Left ventricle myocardium inferior (tissue), 1 donor: ENCODE measurements at regions not wholly inside any gene's neighbourhood (a gene's known extent, or its start where the extent isn't known, plus 50 kb on each side); places are given as distances from the start of the nearest gene placed in this dataset.

Experiments used
- DNase-seq: peaks from one replicate; pipeline ENCODE4 v3.0.0-alpha.2; 2020
- H3K27ac ChIP-seq: fragments of 200-600 bp; replicated peaks from 2 replicates; pipeline ENCODE4 v1.8.0; 2021
- H3K27me3 ChIP-seq: fragments of 200-600 bp; 2 replicates; pipeline ENCODE4 v1.8.0; 2021; ENCODE audit warnings: low read depth
- H3K36me3 ChIP-seq: fragments of 200-600 bp; 2 replicates; pipeline ENCODE4 v1.8.0; 2021
- H3K4me1 ChIP-seq: fragments of 200-600 bp; 2 replicates; pipeline ENCODE4 v1.8.0; 2021
- H3K4me3 ChIP-seq: fragments of 200-600 bp; 2 replicates; pipeline ENCODE4 v1.8.0; 2021; ENCODE audit warnings: mild to moderate bottlenecking, moderate library complexity
- H3K9me3 ChIP-seq: fragments of 200-600 bp; replicated peaks from 2 replicates; pipeline ENCODE4 v1.8.0; 2021
- intact Hi-C: fragments of 100-400 bp; cut with micrococcal nuclease; formaldehyde crosslinking; loops from one replicate; pipeline ENCODE4 v1.11.0; 2022
- TF ChIP-seq, protein P1 (sequence below): fragments of 200-600 bp; IDR thresholded peaks from 2 replicates; pipeline ENCODE4 v1.8.0; 2021; ENCODE audit warnings: antibody characterized with exemption, mild to moderate bottlenecking, borderline replicate concordance
- donor health status: DM: no; HTN: yes; CAD: no; lungs with severe emphysema.

DNA sequence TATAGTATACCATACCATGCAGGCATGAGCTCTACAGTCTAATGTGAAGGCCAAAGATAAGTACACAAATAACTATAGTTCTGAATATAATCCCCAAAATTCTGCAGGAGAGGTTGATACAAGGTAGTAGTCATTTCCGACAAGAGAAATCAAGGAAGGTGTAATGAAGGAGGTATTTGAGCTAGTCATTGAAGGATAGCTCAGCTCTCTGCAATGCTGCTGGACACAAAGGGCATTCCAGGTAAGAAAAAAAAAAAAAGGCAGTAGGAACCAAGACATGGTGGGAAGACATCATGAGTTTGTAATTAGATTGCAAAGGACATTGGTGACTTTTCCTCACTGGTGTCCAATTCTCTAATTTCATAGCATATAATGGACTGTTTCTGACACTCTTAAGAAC is 285.3 kb downstream of the AHR start:
- Histone ChIP-seq H3K4me1 (no peaks in the 10 kb centered on the region), H3K36me3 (no peaks in the 10 kb centered on the region), H3K27me3 (no peaks in the 10 kb centered on the region), H3K4me3 (no peak overlapping the region), H3K27ac (no peak overlapping the region), H3K9me3 (peaks cover 2% of the 10 kb centered on the region)
- TF ChIP-seq, protein P1, sequence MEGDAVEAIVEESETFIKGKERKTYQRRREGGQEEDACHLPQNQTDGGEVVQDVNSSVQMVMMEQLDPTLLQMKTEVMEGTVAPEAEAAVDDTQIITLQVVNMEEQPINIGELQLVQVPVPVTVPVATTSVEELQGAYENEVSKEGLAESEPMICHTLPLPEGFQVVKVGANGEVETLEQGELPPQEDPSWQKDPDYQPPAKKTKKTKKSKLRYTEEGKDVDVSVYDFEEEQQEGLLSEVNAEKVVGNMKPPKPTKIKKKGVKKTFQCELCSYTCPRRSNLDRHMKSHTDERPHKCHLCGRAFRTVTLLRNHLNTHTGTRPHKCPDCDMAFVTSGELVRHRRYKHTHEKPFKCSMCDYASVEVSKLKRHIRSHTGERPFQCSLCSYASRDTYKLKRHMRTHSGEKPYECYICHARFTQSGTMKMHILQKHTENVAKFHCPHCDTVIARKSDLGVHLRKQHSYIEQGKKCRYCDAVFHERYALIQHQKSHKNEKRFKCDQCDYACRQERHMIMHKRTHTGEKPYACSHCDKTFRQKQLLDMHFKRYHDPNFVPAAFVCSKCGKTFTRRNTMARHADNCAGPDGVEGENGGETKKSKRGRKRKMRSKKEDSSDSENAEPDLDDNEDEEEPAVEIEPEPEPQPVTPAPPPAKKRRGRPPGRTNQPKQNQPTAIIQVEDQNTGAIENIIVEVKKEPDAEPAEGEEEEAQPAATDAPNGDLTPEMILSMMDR, result no peak
- intact Hi-C loops, result no loop called here
- no peak for DNase-seq

DNA sequence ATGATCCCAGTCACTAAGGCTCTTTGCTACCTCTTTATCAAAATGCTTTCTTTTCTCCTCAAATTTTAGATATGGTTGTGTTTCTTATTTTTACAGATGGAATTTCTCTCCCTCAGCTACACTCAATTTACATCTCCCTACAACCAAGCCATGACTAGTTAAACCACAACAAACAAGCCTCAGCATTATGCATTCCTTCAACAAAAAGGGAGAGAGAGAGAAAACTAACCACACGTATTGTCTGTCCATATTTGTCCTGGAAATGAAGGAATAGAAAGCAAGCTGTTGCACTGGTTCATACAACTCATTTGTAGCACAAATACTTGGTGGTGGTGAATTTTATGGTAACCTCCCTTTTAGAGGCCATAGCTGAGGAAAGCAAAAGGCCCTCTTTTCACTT is 286.4 kb downstream of the AHR start:
- Histone ChIP-seq H3K27ac (no peak overlapping the region), H3K4me3 (no peak overlapping the region), H3K4me1 (no peaks in the 10 kb centered on the region), H3K27me3 (no peaks in the 10 kb centered on the region), H3K36me3 (no peaks in the 10 kb centered on the region), H3K9me3 (no peaks in the 10 kb centered on the region)
- TF ChIP-seq, protein P1, result no peak
- intact Hi-C loops, result no loop called here
- no peak for DNase-seq

DNA sequence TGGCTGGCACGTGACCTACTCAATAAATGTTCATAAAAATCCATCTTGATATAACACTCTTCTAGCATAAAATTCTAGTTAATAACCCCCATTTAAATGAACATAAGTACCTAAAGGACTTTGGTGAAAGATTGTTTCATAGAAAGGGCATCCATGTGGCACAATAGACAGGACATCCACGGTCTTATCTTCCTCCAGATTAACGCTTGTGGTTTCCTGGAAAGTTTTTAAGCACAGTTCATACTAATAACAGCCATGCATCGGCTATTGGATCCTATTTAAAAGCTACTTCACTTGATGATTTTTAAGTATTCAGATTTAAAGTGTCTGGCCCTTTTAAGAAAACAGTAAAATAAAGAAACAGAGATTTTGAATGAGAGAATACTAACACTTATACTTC is 288.3 kb downstream of the AHR start:
- H3K36me3 ChIP-seq, result no peaks in the 10 kb centered on the region
- H3K4me3 ChIP-seq, result no peak overlapping the region
- no peaks in the 10 kb centered on the region for H3K9me3 ChIP-seq
- H3K27ac ChIP-seq, result no peak overlapping the region
- intact Hi-C loops, result no loop called here
- TF ChIP-seq, protein P1, result no peak
- H3K4me1 ChIP-seq, result no peaks in the 10 kb centered on the region
- H3K27me3 ChIP-seq, result no peaks in the 10 kb centered on the region
- DNase-seq, result no peak

DNA sequence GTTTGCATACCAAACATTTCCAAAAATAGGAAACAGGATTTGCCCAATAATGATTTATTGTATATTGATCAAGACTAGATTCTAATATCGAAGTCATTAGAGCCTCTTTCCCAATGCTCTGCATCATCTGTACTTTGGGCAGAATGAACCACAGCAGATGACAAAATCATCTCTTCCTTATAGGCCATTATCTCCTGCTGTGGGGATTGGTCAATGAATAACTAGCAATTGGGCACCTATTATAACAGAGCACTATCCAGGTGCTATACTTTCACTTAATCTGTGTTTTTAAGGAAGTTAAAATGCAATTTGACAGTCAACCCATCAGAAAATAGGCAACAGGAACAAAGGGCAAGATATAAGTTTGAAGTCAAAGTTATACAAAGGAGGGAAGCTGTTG is 290.3 kb downstream of the AHR start:
- H3K36me3 ChIP-seq, result no peaks in the 10 kb centered on the region
- TF ChIP-seq, protein P1, result no peak
- no peaks in the 10 kb centered on the region for H3K4me1 ChIP-seq
- H3K9me3 ChIP-seq, result no peaks in the 10 kb centered on the region
- no peaks in the 10 kb centered on the region for H3K27me3 ChIP-seq
- intact Hi-C loops, result no loop called here
- no peak overlapping the region for H3K27ac ChIP-seq
- H3K4me3 ChIP-seq, result no peak overlapping the region
- no peak for DNase-seq

DNA sequence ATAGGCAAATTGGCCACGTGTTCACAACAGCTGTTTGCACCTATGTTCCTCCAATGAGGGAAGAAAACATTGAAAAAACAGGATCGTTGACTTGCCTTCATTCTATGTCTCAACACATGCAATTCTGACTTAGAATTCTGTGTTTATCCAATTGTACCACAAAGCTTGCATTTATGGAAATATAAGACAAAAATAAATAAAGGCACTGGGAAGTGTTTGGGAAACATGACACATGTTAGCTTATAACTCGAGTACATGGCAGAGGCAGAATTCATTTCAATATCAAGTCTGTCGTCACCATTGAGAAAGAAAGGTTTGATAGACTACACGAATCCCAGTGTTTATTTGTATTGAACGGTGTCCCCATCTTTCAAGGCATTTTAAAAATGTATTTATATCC is 291.2 kb downstream of the AHR start:
- no peaks in the 10 kb centered on the region for H3K27me3 ChIP-seq
- TF ChIP-seq, protein P1, result no peak
- no peaks in the 10 kb centered on the region for H3K9me3 ChIP-seq
- H3K36me3 ChIP-seq, result no peaks in the 10 kb centered on the region
- no peak overlapping the region for H3K27ac ChIP-seq
- no peaks in the 10 kb centered on the region for H3K4me1 ChIP-seq
- no peak overlapping the region for H3K4me3 ChIP-seq
- intact Hi-C loops, result no loop called here
- no peak for DNase-seq

DNA sequence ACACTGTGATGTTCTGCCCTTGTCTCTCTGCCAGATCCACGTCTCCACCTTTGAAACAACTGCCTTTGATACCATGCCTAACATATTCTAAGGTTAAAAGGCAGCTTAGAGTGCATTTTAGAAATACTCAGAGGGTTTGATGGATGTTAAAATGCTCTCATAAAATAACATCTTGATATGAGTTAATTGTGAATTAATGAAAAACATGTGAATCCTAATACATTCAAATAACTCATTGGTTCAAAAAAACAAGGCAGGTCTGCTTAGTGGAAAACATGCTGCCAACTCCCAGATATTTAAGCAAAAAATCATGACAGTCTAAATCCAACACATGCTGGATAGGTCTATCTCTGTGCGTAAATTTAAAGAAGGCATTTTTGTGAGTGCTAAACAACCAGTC is 291.8 kb downstream of the AHR start:
- intact Hi-C loops, result no loop called here
- H3K9me3 ChIP-seq, result no peaks in the 10 kb centered on the region
- no peak overlapping the region for H3K4me3 ChIP-seq
- H3K27me3 ChIP-seq, result no peaks in the 10 kb centered on the region
- H3K36me3 ChIP-seq, result no peaks in the 10 kb centered on the region
- TF ChIP-seq, protein P1, result no peak
- H3K4me1 ChIP-seq, result no peaks in the 10 kb centered on the region
- no peak overlapping the region for H3K27ac ChIP-seq
- DNase-seq, result no peak
